ENCODE measurements at regions not wholly inside any gene's neighbourhood (a gene's known extent, or its start where the extent isn't known, plus 50 kb on each side); places are given as distances from the start of the nearest gene placed in this dataset.

GRCh38 chr5:77948476-77948875 lies 172.3 kb upstream of the TBCA start:
- Histone ChIP-seq H3K4me3 (ENCODE audit: extremely low read depth, insufficient read depth, low read length, poor library complexity, severe bottlenecking) (no peak overlapping the region), H3K4me1 (ENCODE audit: control insufficient read depth, insufficient read depth, low read length, poor library complexity, severe bottlenecking) (no peaks in the 10 kb centered on the region), H3K36me3 (ENCODE audit: control insufficient read depth, insufficient read depth, low read length) (no peaks in the 10 kb centered on the region), H3K9me3 (ENCODE audit: control insufficient read depth, low read length) (no peaks in the 10 kb centered on the region), H3K27ac (ENCODE audit: low read depth, low read length, severe bottlenecking) (no peak overlapping the region)
- no CpG with 5 or more reads among the region's 1 CpG for WGBS, 2 experiments (ENCODE audit: insufficient coverage in 2 of 2)

DNA sequence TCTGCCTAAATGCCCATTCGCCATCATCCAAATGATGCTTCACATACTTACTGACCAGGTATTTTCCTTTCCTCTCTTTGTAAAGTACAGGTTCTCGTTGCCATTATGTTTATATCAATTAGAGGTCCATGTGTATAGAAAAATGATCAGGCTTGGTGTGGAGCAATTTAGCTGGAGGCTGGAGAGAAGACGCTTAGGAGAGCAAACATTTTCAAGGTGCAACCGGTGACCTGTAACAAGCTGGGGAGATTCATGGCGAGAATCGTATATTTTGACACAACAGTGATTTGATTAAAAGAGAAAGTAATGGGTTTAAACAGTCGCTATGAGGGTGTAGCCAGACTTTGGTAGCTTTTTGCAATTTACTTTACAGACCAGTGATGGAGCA lies 170.9 kb upstream of the TBCA start:
- Histone ChIP-seq H3K4me3 (ENCODE audit: extremely low read depth, insufficient read depth, low read length, poor library complexity, severe bottlenecking) (no peak overlapping the region), H3K4me1 (ENCODE audit: control insufficient read depth, insufficient read depth, low read length, poor library complexity, severe bottlenecking) (no peaks in the 10 kb centered on the region), H3K36me3 (ENCODE audit: control insufficient read depth, insufficient read depth, low read length) (no peaks in the 10 kb centered on the region), H3K27ac (ENCODE audit: low read depth, low read length, severe bottlenecking) (no peak overlapping the region), H3K9me3 (ENCODE audit: control insufficient read depth, low read length) (no peaks in the 10 kb centered on the region)
- 88 to 93% methylated on average over 5 of the region's 7 CpGs for WGBS, 2 experiments (ENCODE audit: insufficient coverage in 2 of 2)

DNA sequence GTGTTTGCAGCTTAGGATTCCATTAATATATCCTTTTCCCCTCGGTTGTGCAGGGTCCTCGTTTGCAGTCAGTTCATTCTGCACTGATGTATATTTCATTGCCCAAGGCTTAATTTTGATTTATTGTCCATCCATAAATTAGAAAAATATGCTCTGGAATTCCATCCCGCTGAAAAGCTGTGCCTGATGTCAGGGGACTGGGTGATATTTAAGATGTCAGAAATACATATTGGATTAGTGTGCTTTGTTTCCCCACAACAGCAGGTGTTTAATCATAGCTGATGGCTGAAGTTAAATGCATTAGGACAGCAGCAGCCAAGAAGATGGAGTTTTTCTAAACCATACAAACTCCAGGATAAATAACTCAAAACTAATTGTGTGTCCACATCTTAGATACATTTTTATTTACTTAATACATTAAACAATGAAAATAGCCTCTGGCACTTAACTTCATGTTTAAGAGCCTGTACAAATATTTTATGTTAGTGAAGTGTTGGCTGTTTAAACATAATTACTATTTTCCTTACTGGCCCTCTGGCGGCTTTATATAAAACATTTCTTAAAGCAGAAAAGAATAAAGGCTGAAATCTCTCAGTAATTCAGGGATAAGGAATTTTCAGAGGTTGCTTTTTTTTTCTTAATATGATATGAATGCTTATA lies 170.4 kb upstream of the TBCA start:
- Histone ChIP-seq H3K4me1 (ENCODE audit: control insufficient read depth, insufficient read depth, low read length, poor library complexity, severe bottlenecking) (no peaks in the 10 kb centered on the region), H3K27ac (ENCODE audit: low read depth, low read length, severe bottlenecking) (no peak overlapping the region), H3K9me3 (ENCODE audit: control insufficient read depth, low read length) (no peaks in the 10 kb centered on the region), H3K36me3 (ENCODE audit: control insufficient read depth, insufficient read depth, low read length) (no peaks in the 10 kb centered on the region), H3K4me3 (ENCODE audit: extremely low read depth, insufficient read depth, low read length, poor library complexity, severe bottlenecking) (no peak overlapping the region)
- WGBS, 2 experiments (ENCODE audit: insufficient coverage in 2 of 2): 79 to 80% methylated on average over 1 to 3 of the region's 4 CpGs

DNA sequence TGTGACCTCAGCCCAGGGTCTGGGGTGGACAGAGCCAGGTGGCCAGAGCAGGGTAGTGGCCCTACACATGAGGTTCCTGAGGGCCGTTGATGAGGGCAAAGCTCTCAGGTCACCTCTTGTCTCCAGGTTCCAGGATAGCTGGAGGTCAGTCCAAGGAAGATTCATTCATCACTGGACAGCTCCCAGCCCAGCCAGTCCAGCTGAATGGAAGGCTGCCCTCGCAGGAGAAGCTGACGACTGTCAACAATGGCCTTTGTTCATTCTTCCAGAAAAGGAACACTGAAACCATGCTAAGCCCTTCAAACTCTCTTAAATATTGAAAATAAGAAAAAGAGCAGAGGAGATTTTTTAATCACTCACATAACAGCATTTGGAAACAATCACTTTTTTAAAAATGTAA lies 169.7 kb upstream of the TBCA start:
- 79 to 87% methylated on average over 3 of the region's 3 CpGs for WGBS, 2 experiments (ENCODE audit: insufficient coverage in 2 of 2)
- H3K27ac ChIP-seq (ENCODE audit: low read depth, low read length, severe bottlenecking): no peak overlapping the region
- H3K9me3 ChIP-seq (ENCODE audit: control insufficient read depth, low read length): no peaks in the 10 kb centered on the region
- no peak overlapping the region for H3K4me3 ChIP-seq (ENCODE audit: extremely low read depth, insufficient read depth, low read length, poor library complexity, severe bottlenecking)
- H3K36me3 ChIP-seq (ENCODE audit: control insufficient read depth, insufficient read depth, low read length): no peaks in the 10 kb centered on the region
- no peaks in the 10 kb centered on the region for H3K4me1 ChIP-seq (ENCODE audit: control insufficient read depth, insufficient read depth, low read length, poor library complexity, severe bottlenecking)

DNA sequence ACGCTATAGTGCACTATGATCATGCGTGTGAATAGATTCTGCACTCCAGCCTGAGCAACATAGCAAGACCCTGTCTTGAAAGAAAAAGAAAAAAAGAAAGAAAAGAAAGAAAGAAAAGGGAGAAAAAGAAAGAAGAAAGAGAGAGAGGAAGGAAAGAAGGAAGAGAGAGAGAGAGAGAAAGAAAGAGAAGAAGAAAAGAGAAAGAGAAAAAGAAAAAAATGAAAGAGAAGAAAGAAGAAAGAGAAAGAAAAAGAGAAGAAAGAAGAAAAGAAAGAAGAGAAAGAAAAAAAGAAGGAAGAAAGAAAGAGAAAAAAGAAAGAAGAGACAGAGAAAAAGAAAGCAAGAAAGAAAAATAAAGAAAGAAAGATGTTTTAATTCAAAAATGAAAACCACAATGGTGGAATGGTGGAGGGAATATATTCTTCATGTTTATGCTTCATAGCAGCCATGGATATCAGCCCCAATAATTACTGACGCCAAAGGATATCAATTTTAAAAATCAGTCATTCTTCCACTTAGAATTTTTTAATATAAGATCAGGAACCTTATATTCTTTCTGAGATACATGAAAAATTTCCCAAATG lies 168.7 kb upstream of the TBCA start:
- Histone ChIP-seq H3K36me3 (ENCODE audit: control insufficient read depth, insufficient read depth, low read length) (no peaks in the 10 kb centered on the region), H3K27ac (ENCODE audit: low read depth, low read length, severe bottlenecking) (no peak overlapping the region), H3K4me1 (ENCODE audit: control insufficient read depth, insufficient read depth, low read length, poor library complexity, severe bottlenecking) (no peaks in the 10 kb centered on the region), H3K4me3 (ENCODE audit: extremely low read depth, insufficient read depth, low read length, poor library complexity, severe bottlenecking) (no peak overlapping the region), H3K9me3 (ENCODE audit: control insufficient read depth, low read length) (no peaks in the 10 kb centered on the region)
- 93 to 100% methylated on average over 2 of the region's 3 CpGs for WGBS, 2 experiments (ENCODE audit: insufficient coverage in 2 of 2)

- Histone ChIP-seq H3K27ac (ENCODE audit: low read depth, low read length, severe bottlenecking) (no peak overlapping the region), H3K36me3 (ENCODE audit: control insufficient read depth, insufficient read depth, low read length) (no peaks in the 10 kb centered on the region), H3K9me3 (ENCODE audit: control insufficient read depth, low read length) (no peaks in the 10 kb centered on the region), H3K4me3 (ENCODE audit: extremely low read depth, insufficient read depth, low read length, poor library complexity, severe bottlenecking) (no peak overlapping the region), H3K4me1 (ENCODE audit: control insufficient read depth, insufficient read depth, low read length, poor library complexity, severe bottlenecking) (no peaks in the 10 kb centered on the region)
- 69 to 84% methylated on average over 2 of the region's 2 CpGs for WGBS, 2 experiments (ENCODE audit: insufficient coverage in 2 of 2)
Measured at GRCh38 chr5:77943851-77944250, 167.7 kb upstream of the TBCA start.

DNA sequence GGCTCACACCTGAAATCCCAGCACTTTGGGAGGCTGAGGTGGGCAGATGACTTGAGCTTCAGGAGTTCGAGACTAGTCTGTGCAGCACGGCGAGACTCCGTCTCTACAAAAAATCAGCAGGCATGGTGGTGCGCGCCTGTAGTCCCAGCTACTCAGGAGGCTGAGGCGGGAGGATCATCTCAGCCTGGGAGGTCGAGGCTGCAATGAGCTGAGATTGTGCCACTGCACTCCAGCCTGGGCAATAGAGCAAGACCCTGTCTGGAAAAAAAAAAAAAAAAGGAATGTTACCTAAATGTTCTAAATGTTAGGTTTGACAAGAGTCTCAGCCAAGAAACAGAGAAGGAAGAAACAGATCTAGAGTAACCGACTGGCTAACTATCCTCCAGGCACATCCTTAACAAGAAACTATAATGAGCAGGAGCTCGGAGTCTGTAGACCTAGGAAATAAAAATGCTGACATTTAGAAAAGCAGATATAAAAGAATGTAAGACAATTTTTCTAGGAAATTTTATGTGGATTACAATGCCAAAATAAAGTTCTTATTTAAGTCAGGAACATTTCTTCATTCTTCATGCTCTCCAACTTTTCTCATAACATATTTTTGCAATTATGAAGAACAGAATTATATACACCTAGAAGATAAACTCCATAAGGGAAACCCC lies 166.6 kb upstream of the TBCA start:
- Histone ChIP-seq H3K27ac (ENCODE audit: low read depth, low read length, severe bottlenecking) (no peak overlapping the region), H3K4me1 (ENCODE audit: control insufficient read depth, insufficient read depth, low read length, poor library complexity, severe bottlenecking) (no peaks in the 10 kb centered on the region), H3K36me3 (ENCODE audit: control insufficient read depth, insufficient read depth, low read length) (no peaks in the 10 kb centered on the region), H3K9me3 (ENCODE audit: control insufficient read depth, low read length) (no peaks in the 10 kb centered on the region), H3K4me3 (ENCODE audit: extremely low read depth, insufficient read depth, low read length, poor library complexity, severe bottlenecking) (no peak overlapping the region)
- 84 to 85% methylated on average over 7 of the region's 10 CpGs for WGBS, 2 experiments (ENCODE audit: insufficient coverage in 2 of 2)

GRCh38 chr5:77937015-77937908 lies 161.1 kb upstream of the TBCA start:
- Histone ChIP-seq H3K4me3 (ENCODE audit: extremely low read depth, insufficient read depth, low read length, poor library complexity, severe bottlenecking) (no peak overlapping the region), H3K4me1 (ENCODE audit: control insufficient read depth, insufficient read depth, low read length, poor library complexity, severe bottlenecking) (no peaks in the 10 kb centered on the region), H3K9me3 (ENCODE audit: control insufficient read depth, low read length) (no peaks in the 10 kb centered on the region), H3K36me3 (ENCODE audit: control insufficient read depth, insufficient read depth, low read length) (no peaks in the 10 kb centered on the region), H3K27ac (ENCODE audit: low read depth, low read length, severe bottlenecking) (no peak overlapping the region)
- WGBS, 2 experiments (ENCODE audit: insufficient coverage in 2 of 2): 88 to 97% methylated on average over 4 to 5 of the region's 6 CpGs

GRCh38 chr5:77936365-77936693 lies 160.2 kb upstream of the TBCA start:
- 86 to 100% methylated on average over 2 to 3 of the region's 3 CpGs for WGBS, 2 experiments (ENCODE audit: insufficient coverage in 2 of 2)
- Histone ChIP-seq H3K36me3 (ENCODE audit: control insufficient read depth, insufficient read depth, low read length) (no peaks in the 10 kb centered on the region), H3K9me3 (ENCODE audit: control insufficient read depth, low read length) (no peaks in the 10 kb centered on the region), H3K4me1 (ENCODE audit: control insufficient read depth, insufficient read depth, low read length, poor library complexity, severe bottlenecking) (no peaks in the 10 kb centered on the region), H3K27ac (ENCODE audit: low read depth, low read length, severe bottlenecking) (no peak overlapping the region), H3K4me3 (ENCODE audit: extremely low read depth, insufficient read depth, low read length, poor library complexity, severe bottlenecking) (no peak overlapping the region)

DNA sequence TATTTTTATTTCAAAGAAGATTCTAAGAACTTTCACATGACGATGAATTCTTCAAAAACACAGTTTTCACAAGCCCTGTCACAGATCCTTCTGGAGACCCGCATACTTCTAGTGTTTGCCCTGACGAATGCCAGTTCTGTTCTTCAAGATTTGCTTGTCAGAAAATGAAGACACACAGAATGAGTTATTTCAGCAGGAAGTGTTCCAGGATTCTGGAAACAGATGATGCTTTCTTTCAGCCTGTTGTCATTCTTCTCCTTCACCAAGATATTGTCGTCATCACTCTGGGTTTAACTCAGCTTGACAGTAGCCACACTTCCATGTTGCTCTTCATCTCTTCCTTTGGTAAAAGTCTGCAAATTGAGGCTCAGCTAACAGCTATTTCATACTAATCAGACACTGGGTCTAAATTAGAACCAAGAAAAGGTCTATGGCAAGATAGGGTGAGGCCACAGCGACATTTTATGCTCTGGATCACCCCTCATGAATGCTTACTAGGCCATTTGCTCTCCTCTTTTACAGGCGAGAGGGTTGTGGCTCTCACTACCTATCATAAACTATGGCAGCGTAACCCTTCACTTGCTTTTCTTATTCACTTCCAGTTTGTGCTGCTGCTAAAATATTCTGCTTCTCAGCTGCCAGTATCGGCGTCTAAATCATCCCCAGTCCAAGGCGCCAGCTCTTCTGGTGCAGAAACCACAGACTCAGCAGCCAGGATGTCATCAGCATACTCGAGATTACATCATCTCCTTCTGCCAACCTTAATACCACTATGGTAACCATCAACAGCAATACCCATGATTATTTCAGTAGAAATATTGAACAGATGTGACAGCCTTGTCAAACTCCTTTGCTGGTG lies 159.6 kb upstream of the TBCA start:
- Histone ChIP-seq H3K36me3 (ENCODE audit: control insufficient read depth, insufficient read depth, low read length) (no peaks in the 10 kb centered on the region), H3K9me3 (ENCODE audit: control insufficient read depth, low read length) (no peaks in the 10 kb centered on the region), H3K4me1 (ENCODE audit: control insufficient read depth, insufficient read depth, low read length, poor library complexity, severe bottlenecking) (no peaks in the 10 kb centered on the region), H3K27ac (ENCODE audit: low read depth, low read length, severe bottlenecking) (no peak overlapping the region), H3K4me3 (ENCODE audit: extremely low read depth, insufficient read depth, low read length, poor library complexity, severe bottlenecking) (no peak overlapping the region)
- WGBS, 2 experiments (ENCODE audit: insufficient coverage in 2 of 2): 88 to 94% methylated on average over 11 of the region's 11 CpGs
